GM12878 (cell line): ENCODE measurements at regions not wholly inside any gene's neighbourhood (a gene's known extent, or its start where the extent isn't known, plus 50 kb on each side); places are given as distances from the start of the nearest gene placed in this dataset.

Experiments used
- CTCF ChIP-seq, 3 experiments: IDR thresholded peaks in 2 of 3; conservative IDR thresholded peaks in 1 of 3; 2 replicates each; pipeline ENCODE4 v1.5.1; 2011; ENCODE audit warnings: low read depth in 3 of 3, low read length in 3 of 3, mild to moderate bottlenecking in 3 of 3, control low read depth in 2 of 3, moderate library complexity in 2 of 3, inconsistent platforms in 1 of 3, mixed read lengths in 1 of 3; ENCODE audit not compliant: control insufficient read depth in 2 of 3, insufficient read depth in 1 of 3; ENCODE audit errors: extremely low read depth in 1 of 3
- GABPA ChIP-seq: IDR thresholded peaks from 2 replicates; pipeline ENCODE4 v1.6.1; 2014; ENCODE audit warnings: antibody characterized with exemption, low read depth, mild to moderate bottlenecking, inconsistent platforms
- JUNB ChIP-seq: IDR thresholded peaks from 2 replicates; pipeline ENCODE4 v1.6.1; 2016; ENCODE audit warnings: antibody characterized with exemption, mild to moderate bottlenecking
- JUND ChIP-seq: IDR thresholded peaks from 2 replicates; pipeline ENCODE4 v1.6.1; 2012; ENCODE audit warnings: low read depth, mild to moderate bottlenecking, low read length, improper control_type of control experiment, moderate library complexity
- POLR2AphosphoS2 ChIP-seq: IDR thresholded peaks from 2 replicates; pipeline ENCODE4 v1.6.1; 2011; ENCODE audit warnings: low read depth, mild to moderate bottlenecking, low read length, improper control_type of control experiment, moderate library complexity
- POLR2AphosphoS5 ChIP-seq: IDR thresholded peaks from 2 replicates; pipeline ENCODE4 v1.6.1; 2011; ENCODE audit warnings: mild to moderate bottlenecking, low read length, inconsistent platforms
- SUZ12 ChIP-seq: fragments of 200-600 bp; sonication (generic); IDR thresholded peaks from one replicate; pipeline ENCODE4 v1.6.1; 2018; ENCODE audit warnings: antibody characterized with exemption, mild to moderate bottlenecking; ENCODE audit not compliant: unreplicated experiment

GRCh38 chr4:11010624-11011023, 326.1 kb upstream of the CLNK start:
- TF ChIP-seq POLR2AphosphoS2 (no peak), SUZ12 (no peak), CTCF (IDR thresholded peaks at IDR 0.05 in 2 of 3, conservative IDR thresholded peaks at IDR 0.05 in 1 of 3; ENCODE audit: control insufficient read depth in 2 of 3, extremely low read depth in 1 of 3, insufficient read depth in 1 of 3, low read depth in 3 of 3, low read length in 3 of 3) (no peak), JUNB (no peak), GABPA (no peak), JUND (no peak), POLR2AphosphoS5 (no peak)
